Karpas-422 (cell line): ENCODE measurements at regions not wholly inside any gene's neighbourhood (a gene's known extent, or its start where the extent isn't known, plus 50 kb on each side); places are given as distances from the start of the nearest gene placed in this dataset.
"Not testable (repeated sequence)": the region's sequence is repeated elsewhere in the genome, so short reads cannot be mapped to it uniquely, and the experiment has no call there.

Experiments used
- DNase-seq: peaks from one replicate; pipeline ENCODE4 v3.0.0-alpha.2; 2015
- H2AFZ ChIP-seq: fragments of 200-600 bp; sonication (generic); 2 replicates; pipeline ENCODE4 v1.6.1; 2014; ENCODE audit warnings: antibody characterized with exemption, low read length, mixed read lengths
- H3K27ac ChIP-seq: fragments of 200-600 bp; sonication (generic); 2 replicates; pipeline ENCODE4 v1.5.1; 2014; ENCODE audit warnings: mild to moderate bottlenecking, low read length, moderate library complexity
- H3K27me3 ChIP-seq: fragments of 200-600 bp; sonication (generic); 2 replicates; pipeline ENCODE4 v1.6.1; 2014; ENCODE audit warnings: low read length, mixed read lengths
- H3K36me3 ChIP-seq: fragments of 200-600 bp; sonication (generic); 2 replicates; pipeline ENCODE4 v1.6.1; 2014; ENCODE audit warnings: low read length, mixed read lengths; ENCODE audit not compliant: insufficient read depth
- H3K4me1 ChIP-seq: fragments of 200-600 bp; sonication (generic); 2 replicates; pipeline ENCODE4 v1.6.1; 2014; ENCODE audit warnings: mild to moderate bottlenecking, low read length, mixed read lengths
- H3K4me2 ChIP-seq: fragments of 200-600 bp; sonication (generic); 2 replicates; pipeline ENCODE4 v1.6.1; 2014; ENCODE audit warnings: low read length, low read depth, mild to moderate bottlenecking; ENCODE audit not compliant: poor library complexity, severe bottlenecking
- H3K4me3 ChIP-seq: fragments of 200-600 bp; sonication (generic); 2 replicates; pipeline ENCODE4 v1.5.1; 2014; ENCODE audit warnings: mild to moderate bottlenecking, antibody characterized with exemption, low read length, mixed read lengths
- H3K79me2 ChIP-seq: fragments of 200-600 bp; sonication (generic); 2 replicates; pipeline ENCODE4 v1.6.1; 2014; ENCODE audit warnings: mild to moderate bottlenecking, low read length, mixed read lengths
- H3K9ac ChIP-seq: fragments of 200-600 bp; sonication (generic); 2 replicates; pipeline ENCODE4 v1.6.0; 2014; ENCODE audit warnings: low read length
- H3K9me2 ChIP-seq: fragments of 200-600 bp; sonication (generic), shearing (Covaris generic); replicated peaks from 2 replicates; pipeline ENCODE4 v1.6.0; 2014; ENCODE audit warnings: mild to moderate bottlenecking, low read length, moderate library complexity; ENCODE audit not compliant: insufficient read depth
- H3K9me3 ChIP-seq: fragments of 300-700, 200-600 bp; sonication (generic); 2 replicates; pipeline ENCODE4 v1.6.1; 2014; ENCODE audit warnings: low read length, mixed read lengths
- H4K20me1 ChIP-seq: fragments of 200-600 bp; sonication (generic); 2 replicates; pipeline ENCODE4 v1.6.1; 2014; ENCODE audit warnings: mild to moderate bottlenecking, antibody characterized with exemption, low read length, low read depth; ENCODE audit not compliant: insufficient read depth

- Histone ChIP-seq H3K9me3 (no peaks in the 10 kb centered on the region), H3K27me3 (no peaks in the 10 kb centered on the region), H3K4me2 (no peak overlapping the region), H3K79me2 (no peaks in the 10 kb centered on the region), H3K4me1 (no peaks in the 10 kb centered on the region), H3K9me2 (no peaks in the 10 kb centered on the region), H2AFZ (no peak overlapping the region), H3K27ac (no peak overlapping the region), H3K36me3 (no peaks in the 10 kb centered on the region), H3K9ac (no peak overlapping the region), H4K20me1 (no peaks in the 10 kb centered on the region), H3K4me3 (no peak overlapping the region)
- DNase-seq: no peak
Measured at GRCh38 chrX:106278951-106279350, 110.8 kb downstream of the PWWP3B start.

GRCh38 chrX:106281383-106281782 is 113.3 kb downstream of the PWWP3B start:
- Histone ChIP-seq H3K79me2 (no peaks in the 10 kb centered on the region), H3K9ac (no peak overlapping the region), H3K4me1 (no peaks in the 10 kb centered on the region), H3K27me3 (no peaks in the 10 kb centered on the region), H3K9me3 (no peaks in the 10 kb centered on the region), H2AFZ (no peak overlapping the region), H3K27ac (no peak overlapping the region), H3K9me2 (no peaks in the 10 kb centered on the region), H3K4me2 (no peak overlapping the region), H3K4me3 (no peak overlapping the region), H4K20me1 (no peaks in the 10 kb centered on the region), H3K36me3 (no peaks in the 10 kb centered on the region)
- DNase-seq: no peak

- no peaks in the 10 kb centered on the region for H3K79me2 ChIP-seq
- no peaks in the 10 kb centered on the region for H4K20me1 ChIP-seq
- no peak overlapping the region for H3K4me2 ChIP-seq
- H3K36me3 ChIP-seq: no peaks in the 10 kb centered on the region
- H3K9me3 ChIP-seq: no peaks in the 10 kb centered on the region
- no peak overlapping the region for H3K9ac ChIP-seq
- no peaks in the 10 kb centered on the region for H3K9me2 ChIP-seq
- DNase-seq: no peak
- H3K4me3 ChIP-seq: no peak overlapping the region
- no peak overlapping the region for H2AFZ ChIP-seq
- H3K4me1 ChIP-seq: no peaks in the 10 kb centered on the region
- H3K27me3 ChIP-seq: no peaks in the 10 kb centered on the region
- H3K27ac ChIP-seq: no peak overlapping the region
Measured at GRCh38 chrX:106283841-106284240, 115.7 kb downstream of the PWWP3B start.

GRCh38 chrX:106284431-106285025 is 116.4 kb downstream of the PWWP3B start:
- no peak overlapping the region for H2AFZ ChIP-seq
- no peak overlapping the region for H3K4me2 ChIP-seq
- no peaks in the 10 kb centered on the region for H3K36me3 ChIP-seq
- no peak overlapping the region for H3K9ac ChIP-seq
- H3K27ac ChIP-seq: no peak overlapping the region
- H3K4me1 ChIP-seq: no peaks in the 10 kb centered on the region
- H3K4me3 ChIP-seq: no peak overlapping the region
- no peaks in the 10 kb centered on the region for H3K9me2 ChIP-seq
- no peaks in the 10 kb centered on the region for H3K27me3 ChIP-seq
- no peaks in the 10 kb centered on the region for H3K9me3 ChIP-seq
- H3K79me2 ChIP-seq: no peaks in the 10 kb centered on the region
- no peak for DNase-seq
- no peaks in the 10 kb centered on the region for H4K20me1 ChIP-seq

GRCh38 chrX:106286053-106286650 is 118.0 kb downstream of the PWWP3B start:
- H3K27me3 ChIP-seq: no peaks in the 10 kb centered on the region
- H2AFZ ChIP-seq: no peak overlapping the region

GRCh38 chrX:106290778-106291177 is 122.7 kb downstream of the PWWP3B start:
- not testable (repeated sequence) for H3K27ac ChIP-seq, H3K27me3 ChIP-seq, H3K4me1 ChIP-seq, H3K4me3 ChIP-seq, H3K36me3 ChIP-seq, H2AFZ ChIP-seq, H3K79me2 ChIP-seq, DNase-seq, H3K9me2 ChIP-seq, H4K20me1 ChIP-seq, H3K4me2 ChIP-seq, H3K9ac ChIP-seq, H3K9me3 ChIP-seq

More at GRCh38 chrX:106286053-106286650, 118.0 kb downstream of the PWWP3B start:
- H3K79me2 ChIP-seq: no peaks in the 10 kb centered on the region
- H3K9me2 ChIP-seq: no peaks in the 10 kb centered on the region
- no peaks in the 10 kb centered on the region for H3K9me3 ChIP-seq
- no peaks in the 10 kb centered on the region for H4K20me1 ChIP-seq
- no peaks in the 10 kb centered on the region for H3K36me3 ChIP-seq
- H3K9ac ChIP-seq: no peak overlapping the region
- no peak overlapping the region for H3K27ac ChIP-seq
- H3K4me3 ChIP-seq: no peak overlapping the region
- no peak overlapping the region for H3K4me2 ChIP-seq
- no peak for DNase-seq
- H3K4me1 ChIP-seq: no peaks in the 10 kb centered on the region

- not testable (repeated sequence) for H2AFZ ChIP-seq, H4K20me1 ChIP-seq, H3K4me2 ChIP-seq, H3K9me3 ChIP-seq, H3K79me2 ChIP-seq, H3K27me3 ChIP-seq, H3K36me3 ChIP-seq, H3K9me2 ChIP-seq, DNase-seq, H3K27ac ChIP-seq, H3K4me1 ChIP-seq, H3K9ac ChIP-seq, H3K4me3 ChIP-seq
Measured at GRCh38 chrX:106291779-106292390, 123.8 kb downstream of the PWWP3B start.

GRCh38 chrX:106300239-106300638 is 132.1 kb downstream of the PWWP3B start:
- Histone ChIP-seq H2AFZ (no peak overlapping the region), H3K4me3 (no peak overlapping the region), H3K9me2 (no peaks in the 10 kb centered on the region), H3K36me3 (no peaks in the 10 kb centered on the region), H3K9me3 (no peaks in the 10 kb centered on the region), H3K27me3 (no peaks in the 10 kb centered on the region), H3K4me1 (no peaks in the 10 kb centered on the region), H3K27ac (no peak overlapping the region), H3K9ac (no peak overlapping the region), H3K79me2 (no peaks in the 10 kb centered on the region), H3K4me2 (no peak overlapping the region), H4K20me1 (no peaks in the 10 kb centered on the region)
- DNase-seq: no peak
